ENCODE measurements at regions not wholly inside any gene's neighbourhood (a gene's known extent, or its start where the extent isn't known, plus 50 kb on each side); places are given as distances from the start of the nearest gene placed in this dataset.

DNA sequence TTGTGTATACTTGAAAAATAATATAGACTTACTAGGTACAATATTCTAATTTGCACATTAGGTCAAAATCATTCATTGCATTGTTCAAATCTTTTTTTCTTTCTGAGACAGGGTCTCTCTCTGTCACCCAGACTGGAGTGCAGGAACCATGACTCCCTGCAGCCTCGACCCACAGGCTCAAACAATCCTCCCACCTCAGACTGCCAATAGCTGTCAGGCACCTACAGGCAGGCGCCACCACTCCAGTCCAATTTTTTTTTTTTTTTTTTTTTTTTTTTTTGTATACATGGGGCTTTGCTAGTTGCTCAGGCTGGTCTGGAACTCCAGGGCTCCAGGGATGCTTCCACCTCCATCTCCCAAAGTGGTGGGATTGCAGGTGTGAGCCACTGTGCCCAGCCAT lies 656.9 kb downstream of the KCNT2 start:
- no peak for TF ChIP-seq SNAI2 (CRISPR knock-in tag; IDR thresholded peaks at IDR 0.05)
- TF ChIP-seq, protein P1, sequence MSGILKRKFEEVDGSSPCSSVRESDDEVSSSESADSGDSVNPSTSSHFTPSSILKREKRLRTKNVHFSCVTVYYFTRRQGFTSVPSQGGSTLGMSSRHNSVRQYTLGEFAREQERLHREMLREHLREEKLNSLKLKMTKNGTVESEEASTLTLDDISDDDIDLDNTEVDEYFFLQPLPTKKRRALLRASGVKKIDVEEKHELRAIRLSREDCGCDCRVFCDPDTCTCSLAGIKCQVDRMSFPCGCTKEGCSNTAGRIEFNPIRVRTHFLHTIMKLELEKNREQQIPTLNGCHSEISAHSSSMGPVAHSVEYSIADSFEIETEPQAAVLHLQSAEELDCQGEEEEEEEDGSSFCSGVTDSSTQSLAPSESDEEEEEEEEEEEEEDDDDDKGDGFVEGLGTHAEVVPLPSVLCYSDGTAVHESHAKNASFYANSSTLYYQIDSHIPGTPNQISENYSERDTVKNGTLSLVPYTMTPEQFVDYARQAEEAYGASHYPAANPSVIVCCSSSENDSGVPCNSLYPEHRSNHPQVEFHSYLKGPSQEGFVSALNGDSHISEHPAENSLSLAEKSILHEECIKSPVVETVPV (CRISPR knock-in tag; IDR thresholded peaks at IDR 0.05): no peak
